Embryonic facial prominence (tissue), 1 donor: ENCODE measurements at regions not wholly inside any gene's neighbourhood (a gene's known extent, or its start where the extent isn't known, plus 50 kb on each side); places are given as distances from the start of the nearest gene placed in this dataset.
A peak's percentile ranks its signal among the peaks of the same experiment; 100 is the strongest.

Source experiments
- DNase-seq: peaks from one replicate; pipeline ENCODE4 v3.0.0-alpha.2; 2016; ENCODE audit errors: extremely low spot score

GRCh38 chr2:226680719-226681118, 118.9 kb downstream of the IRS1 start:
- DNase-seq, result no peak

GRCh38 chr2:226679389-226680065, 120.1 kb downstream of the IRS1 start:
- DNase-seq, result no peak

- no peak for DNase-seq
Measured at GRCh38 chr2:226678422-226678821, 121.2 kb downstream of the IRS1 start.

DNA sequence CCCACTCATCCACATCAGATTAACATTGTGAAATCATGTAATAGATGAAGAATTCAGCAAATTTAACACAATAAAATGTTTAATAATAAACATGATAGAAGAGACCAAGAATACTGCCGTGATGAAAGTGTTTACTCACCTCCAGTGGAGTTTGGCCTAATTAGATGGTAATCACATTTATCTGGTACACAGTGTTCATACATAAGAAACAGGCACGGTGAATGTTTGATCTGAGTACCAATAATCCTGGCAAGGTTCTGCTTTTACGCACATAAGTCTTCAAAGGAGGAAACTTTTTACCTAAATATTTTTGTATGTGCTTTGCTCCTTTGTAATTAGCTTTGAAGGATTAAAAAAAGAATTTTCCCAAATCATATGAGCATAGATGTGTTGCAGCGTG, 122.5 kb downstream of the IRS1 start:
- DNase-seq, result no peak

- no peak for DNase-seq
Measured at GRCh38 chr2:226676618-226677017, 123.0 kb downstream of the IRS1 start.

GRCh38 chr2:226674123-226674522, 125.5 kb downstream of the IRS1 start:
- no peak for DNase-seq

DNA sequence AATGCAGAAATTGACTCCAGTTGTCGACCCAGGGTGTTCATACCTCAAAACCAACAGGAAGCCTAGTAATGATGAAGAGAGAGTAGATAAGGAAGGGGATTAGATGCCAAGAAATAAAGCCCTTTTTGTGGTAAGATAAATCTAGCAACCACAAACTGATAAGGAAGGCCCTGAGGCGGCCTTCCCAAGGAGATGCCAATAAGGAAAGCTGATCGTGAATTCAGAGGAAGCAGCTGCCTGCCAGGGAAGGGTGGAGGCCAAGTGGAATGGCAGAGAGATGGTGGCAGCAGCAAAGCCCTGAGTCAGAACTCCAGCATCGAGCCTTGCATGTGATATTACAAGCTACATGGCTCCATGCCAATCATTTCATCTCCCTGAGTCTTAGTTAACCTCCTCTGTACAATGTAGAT, 126.3 kb downstream of the IRS1 start:
- no peak for DNase-seq

DNA sequence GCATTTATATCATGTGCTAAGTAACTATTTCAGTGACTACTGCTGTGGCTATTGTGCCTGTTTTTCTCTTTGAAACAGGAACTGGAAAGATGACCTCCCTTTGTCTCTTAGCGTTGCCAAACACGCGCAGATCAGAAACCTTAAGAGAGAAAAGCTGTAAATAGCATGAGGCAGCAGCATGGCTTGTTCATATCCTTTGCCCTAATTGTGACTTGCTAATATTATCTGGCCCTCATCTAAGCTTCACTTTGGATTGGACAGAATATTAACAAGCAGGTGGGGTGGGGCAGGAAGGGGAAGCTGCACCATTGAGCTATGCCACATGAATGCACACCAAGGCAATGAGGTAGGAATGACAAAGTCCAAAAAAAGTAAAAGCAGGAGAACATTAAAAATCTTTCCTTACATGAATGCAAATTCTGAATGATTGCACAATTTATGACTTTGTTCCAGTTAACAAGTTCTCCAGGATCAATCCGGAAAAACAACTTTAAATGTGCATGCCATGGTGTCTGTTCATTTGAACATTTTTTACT, 128.4 kb downstream of the IRS1 start:
- peak; percentile 5 for DNase-seq

DNA sequence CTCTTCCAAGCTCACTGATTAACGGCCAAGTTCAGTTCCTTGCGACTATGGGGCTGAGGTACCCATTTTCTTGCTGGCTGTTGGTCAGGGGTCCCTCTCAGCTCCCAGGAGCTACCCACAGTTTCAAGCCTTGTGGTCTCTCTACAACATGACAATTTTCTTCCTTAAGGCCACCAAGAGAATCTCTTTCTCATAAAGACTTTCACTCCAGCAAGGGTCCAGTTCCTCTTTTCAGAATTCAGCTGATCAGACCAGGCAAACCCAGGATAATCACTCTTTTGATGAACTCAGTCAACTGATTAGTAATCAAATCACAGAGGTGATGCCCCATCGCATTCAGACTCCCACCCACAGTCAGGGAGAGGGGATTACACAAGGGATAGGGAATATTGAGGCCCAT, 129.7 kb downstream of the IRS1 start:
- peak; percentile 2 for DNase-seq

DNA sequence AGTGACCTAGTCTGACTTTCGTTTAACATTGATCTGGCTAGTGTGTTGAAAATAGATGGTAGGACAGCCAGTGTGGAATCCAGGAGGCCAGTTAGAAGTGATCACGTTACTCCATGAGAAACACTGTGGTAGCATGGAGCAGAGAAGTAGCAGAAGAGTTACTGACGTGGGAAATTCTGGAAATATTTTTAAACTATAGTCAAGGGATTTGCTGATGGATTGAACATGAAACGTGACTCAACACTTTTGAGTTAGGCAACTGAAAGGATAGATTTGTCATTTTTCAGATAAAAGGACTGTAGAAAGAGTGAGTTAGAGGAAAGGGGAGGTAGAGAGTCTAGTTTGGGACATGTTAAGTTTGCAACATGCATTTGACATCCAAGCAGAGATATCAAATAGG, 130.4 kb downstream of the IRS1 start:
- DNase-seq, result peak; percentile 2

GRCh38 chr2:226667736-226668135, 131.9 kb downstream of the IRS1 start:
- DNase-seq, result no peak

DNA sequence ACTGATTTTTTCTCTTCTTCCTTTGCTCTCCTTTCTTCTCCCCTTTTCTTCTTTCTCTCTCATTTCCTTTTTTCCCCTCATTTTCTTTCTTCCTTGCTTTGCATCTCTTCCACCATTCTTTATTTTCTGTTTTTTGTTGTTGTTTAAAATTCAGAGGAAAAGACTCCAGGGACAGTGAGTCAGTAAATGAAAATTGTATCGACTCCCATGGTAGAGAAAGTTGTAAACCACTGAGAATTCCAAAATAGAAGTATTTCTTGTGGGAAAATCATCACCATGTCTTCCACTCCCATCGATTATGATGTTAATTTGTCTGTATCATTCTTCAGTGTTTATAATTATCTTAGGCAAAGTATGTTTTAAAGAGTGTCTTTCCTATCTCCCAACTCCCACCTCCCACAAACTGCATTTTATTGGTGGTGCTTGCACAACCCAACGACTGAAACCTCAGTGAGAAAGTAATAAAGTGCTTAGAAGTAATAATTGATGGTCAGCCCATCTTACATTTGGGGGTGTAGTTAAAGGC, 134.3 kb downstream of the IRS1 start:
- peak; percentile 3 for DNase-seq

DNA sequence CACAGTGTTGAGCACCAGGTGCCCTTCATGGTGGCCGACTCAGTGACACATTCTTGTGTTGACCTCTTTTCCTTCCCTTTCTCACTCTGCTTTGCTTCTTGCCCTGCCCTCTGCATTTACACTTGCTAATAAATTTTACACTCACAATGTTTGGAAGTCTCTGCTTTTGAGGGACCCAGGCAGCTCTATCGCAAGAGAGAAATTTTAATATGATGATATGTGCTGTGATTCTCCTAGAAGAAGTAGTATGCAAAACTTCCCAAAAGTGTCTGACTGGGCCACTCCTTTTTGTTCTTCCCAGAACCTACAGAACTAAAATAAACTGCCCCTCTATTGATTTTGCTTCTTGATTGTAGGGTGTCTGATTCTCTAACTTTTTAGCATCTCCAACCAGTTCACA, 135.0 kb downstream of the IRS1 start:
- DNase-seq, result no peak

- DNase-seq, result no peak
Measured at GRCh38 chr2:226664140-226664539, 135.5 kb downstream of the IRS1 start.

DNA sequence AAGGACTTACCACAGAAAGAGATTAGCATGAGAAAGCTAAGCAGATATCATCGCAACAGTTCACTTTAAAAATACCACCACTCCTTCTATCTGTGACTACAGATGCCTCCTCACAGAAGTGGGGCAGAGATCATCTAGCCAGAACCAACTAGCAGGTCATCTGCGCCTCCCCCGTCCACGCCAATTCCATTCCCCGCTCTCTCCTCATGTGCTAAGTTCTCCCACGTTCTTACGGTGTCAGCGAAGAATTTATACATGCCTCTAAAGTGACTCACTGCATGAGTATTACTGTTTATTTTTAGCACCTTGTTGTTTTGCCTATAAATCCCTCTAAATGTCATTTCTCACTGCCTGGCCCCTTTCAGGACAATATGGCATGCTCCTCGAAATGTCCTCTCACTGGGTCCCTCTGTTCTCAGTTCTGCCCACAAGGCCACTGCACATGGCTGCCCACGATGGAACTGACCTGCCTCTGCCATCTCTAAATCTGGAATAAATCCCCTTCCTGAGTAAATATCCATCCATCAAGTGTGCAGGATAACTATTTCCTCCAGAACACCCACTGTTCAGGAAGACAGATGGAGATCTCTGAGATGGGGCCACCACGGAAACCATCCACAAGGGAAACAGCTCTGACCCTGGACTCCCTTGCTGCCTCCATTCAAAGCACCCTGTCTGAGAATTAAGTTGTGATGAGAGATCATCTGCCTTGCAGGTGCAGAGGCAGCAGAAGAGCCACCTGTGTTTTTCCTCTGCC, 137.7 kb downstream of the IRS1 start:
- no peak for DNase-seq

DNA sequence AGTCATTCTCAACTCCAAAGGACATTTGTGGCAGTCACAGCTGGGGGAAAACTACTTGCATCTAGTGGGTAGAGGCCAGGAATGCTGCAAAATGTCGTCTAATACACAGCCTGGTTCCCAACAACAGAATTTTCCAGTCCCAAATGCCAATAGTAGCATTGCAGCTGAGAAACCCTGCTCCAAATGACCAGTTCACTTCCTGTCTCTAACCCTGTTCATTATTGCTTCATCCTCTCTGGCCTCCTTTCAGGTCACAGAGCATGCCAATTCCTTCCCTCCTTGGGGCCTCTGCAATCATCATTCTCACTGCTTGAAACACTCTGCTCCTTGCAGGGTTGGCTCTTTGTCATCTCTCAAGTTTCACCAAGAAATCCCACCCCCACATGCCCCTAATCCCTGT, 139.1 kb downstream of the IRS1 start:
- no peak for DNase-seq

GRCh38 chr2:226660124-226660523, 139.5 kb downstream of the IRS1 start:
- DNase-seq, result no peak

- no peak for DNase-seq
Measured at GRCh38 chr2:226659410-226659809, 140.2 kb downstream of the IRS1 start.

DNA sequence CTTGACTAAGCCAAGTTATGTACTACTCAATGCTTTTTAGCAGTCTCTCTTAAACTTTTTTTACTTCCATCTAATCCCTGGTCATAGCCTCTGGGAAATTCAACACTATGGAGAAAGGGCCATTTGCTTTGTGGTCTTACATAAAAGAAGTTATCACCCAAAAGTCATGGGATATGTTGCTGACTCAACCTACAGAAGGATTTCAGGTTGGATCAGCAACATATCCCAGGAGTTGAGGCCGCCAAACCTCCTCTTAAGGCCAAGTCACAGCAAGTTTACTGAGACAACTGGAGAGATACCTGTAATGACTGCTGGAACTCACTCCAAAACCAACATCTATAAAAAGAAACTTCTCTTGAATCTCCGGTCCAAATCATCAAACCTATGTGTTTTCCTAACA, 141.1 kb downstream of the IRS1 start:
- DNase-seq, result no peak

DNA sequence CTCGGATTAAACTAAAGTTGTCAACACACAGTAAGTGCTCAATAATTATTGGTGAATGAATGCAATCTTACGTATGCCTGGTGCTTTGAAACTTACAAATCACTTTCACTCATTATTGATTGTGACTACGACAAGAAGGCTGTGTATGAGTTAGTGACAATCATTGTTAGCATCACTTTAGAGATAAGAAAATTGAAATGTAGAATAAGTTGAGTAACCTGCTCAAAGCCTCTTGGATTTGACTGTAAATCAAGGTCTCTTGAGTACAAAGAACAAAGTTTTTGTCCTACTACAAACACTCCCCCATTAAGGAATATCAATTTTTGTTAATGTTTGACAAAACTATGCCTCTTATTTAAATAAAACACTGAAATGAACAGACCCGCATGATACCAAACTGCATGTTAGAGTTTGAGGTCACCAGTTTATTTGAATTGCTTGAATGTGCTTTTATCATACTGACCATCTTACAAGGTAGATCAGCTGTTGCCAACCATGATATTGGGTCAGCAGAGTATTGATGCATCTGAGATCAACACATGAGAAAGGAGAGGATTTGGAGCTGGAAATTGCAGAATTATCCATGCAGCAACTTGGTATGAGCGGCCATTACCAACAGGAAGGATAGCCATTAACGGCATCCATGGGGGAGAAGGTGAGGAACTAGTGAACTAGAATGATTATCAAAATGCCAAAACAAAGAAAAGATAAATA, 142.1 kb downstream of the IRS1 start:
- DNase-seq, result no peak

DNA sequence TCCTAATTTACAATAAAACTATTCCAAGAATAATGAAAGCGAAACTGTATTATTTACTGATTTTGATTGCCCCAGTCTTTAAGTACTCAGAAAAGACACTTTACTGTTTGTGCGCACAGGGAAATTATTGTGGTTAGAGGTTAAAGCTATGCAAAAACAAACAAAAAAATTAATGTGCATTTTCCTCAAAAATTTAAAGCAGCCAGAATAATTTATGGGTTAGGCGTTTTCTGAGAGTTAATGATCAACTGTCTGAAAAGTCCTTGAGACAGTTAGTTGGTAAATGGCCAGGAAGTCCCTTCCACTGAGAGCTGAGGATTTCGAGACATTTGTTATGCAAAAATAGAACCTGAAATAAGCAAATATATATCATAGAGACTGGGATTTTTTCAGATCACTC, 143.3 kb downstream of the IRS1 start:
- DNase-seq, result no peak

DNA sequence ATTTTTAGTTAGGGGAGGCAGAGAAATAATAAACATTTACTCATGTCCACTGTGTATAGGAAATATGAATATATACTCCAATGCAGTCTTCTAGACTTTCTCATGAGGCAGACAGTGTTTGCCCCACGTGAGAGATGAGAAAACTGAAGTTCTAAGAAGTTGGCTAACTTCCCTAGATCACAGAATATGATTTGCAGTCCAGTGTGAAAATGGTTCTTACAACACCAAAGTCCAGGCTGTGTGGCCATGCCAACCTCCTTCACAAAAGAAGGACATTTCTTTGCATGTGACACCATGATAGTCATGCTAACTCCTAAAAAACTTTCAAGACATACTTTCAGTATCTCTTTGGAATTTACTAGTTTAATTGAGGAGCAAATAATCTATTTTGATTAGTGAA, 143.7 kb downstream of the IRS1 start:
- no peak for DNase-seq
